A673 (cell line): ENCODE measurements at regions not wholly inside any gene's neighbourhood (a gene's known extent, or its start where the extent isn't known, plus 50 kb on each side); places are given as distances from the start of the nearest gene placed in this dataset.

ENCODE experiments used
- EZH2 ChIP-seq: fragments of 200-600 bp; sonication (generic); IDR thresholded peaks from 2 replicates; pipeline ENCODE4 v1.6.1; 2017; ENCODE audit warnings: borderline replicate concordance, low read depth, mild to moderate bottlenecking, mixed read lengths, antibody characterized with exemption, low read length; ENCODE audit not compliant: poor library complexity, severe bottlenecking
- TF ChIP-seq, protein P1 (sequence below): fragments of 300-800, 200-600 bp; sonication (generic); conservative IDR thresholded peaks from 2 replicates; pipeline ENCODE4 v1.5.1; 2017; ENCODE audit warnings: low read depth, mild to moderate bottlenecking, antibody characterized with exemption, low read length, moderate library complexity, mixed read lengths

DNA sequence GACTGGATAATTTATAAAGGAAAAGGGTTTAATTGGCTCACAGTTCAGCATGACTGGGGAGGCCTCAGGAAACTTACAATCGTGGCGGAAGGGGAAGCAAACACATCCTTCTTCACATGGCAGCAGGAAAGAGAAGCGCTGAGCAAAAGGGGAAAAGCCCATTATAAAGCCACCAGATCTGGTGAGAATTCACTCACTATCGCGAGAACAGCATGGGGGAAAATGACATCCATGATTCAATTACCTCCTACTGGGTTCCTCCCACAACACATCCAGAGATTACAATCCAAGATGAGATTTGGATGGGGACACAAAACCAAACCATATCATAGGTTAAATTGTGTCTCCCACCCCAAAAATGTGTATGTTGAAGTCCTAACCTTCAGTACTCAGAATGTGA lies 491.7 kb downstream of the SETD4 start:
- TF ChIP-seq, protein P1, sequence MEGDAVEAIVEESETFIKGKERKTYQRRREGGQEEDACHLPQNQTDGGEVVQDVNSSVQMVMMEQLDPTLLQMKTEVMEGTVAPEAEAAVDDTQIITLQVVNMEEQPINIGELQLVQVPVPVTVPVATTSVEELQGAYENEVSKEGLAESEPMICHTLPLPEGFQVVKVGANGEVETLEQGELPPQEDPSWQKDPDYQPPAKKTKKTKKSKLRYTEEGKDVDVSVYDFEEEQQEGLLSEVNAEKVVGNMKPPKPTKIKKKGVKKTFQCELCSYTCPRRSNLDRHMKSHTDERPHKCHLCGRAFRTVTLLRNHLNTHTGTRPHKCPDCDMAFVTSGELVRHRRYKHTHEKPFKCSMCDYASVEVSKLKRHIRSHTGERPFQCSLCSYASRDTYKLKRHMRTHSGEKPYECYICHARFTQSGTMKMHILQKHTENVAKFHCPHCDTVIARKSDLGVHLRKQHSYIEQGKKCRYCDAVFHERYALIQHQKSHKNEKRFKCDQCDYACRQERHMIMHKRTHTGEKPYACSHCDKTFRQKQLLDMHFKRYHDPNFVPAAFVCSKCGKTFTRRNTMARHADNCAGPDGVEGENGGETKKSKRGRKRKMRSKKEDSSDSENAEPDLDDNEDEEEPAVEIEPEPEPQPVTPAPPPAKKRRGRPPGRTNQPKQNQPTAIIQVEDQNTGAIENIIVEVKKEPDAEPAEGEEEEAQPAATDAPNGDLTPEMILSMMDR, result no peak
- TF ChIP-seq EZH2, result no peak
